Body of pancreas (tissue), 4 donors: ENCODE measurements at regions not wholly inside any gene's neighbourhood (a gene's known extent, or its start where the extent isn't known, plus 50 kb on each side); places are given as distances from the start of the nearest gene placed in this dataset.

Experiments
- CTCF ChIP-seq, 7 experiments: fragments of 450-650 bp in 4 of 7; fragments of 200-600 bp in 3 of 7; sonication (generic) in 3 of 7; IDR thresholded peaks; one replicate each; pipeline ENCODE4 v1.5.1; 2016 to 2019; ENCODE audit warnings: antibody characterized with exemption in 7 of 7
- POLR2A ChIP-seq, 3 donors: fragments of 450-650 bp; IDR thresholded peaks; one replicate each; pipeline ENCODE4 v1.6.1; 2016; ENCODE audit warnings: antibody characterized with exemption in 3 of 3, mild to moderate bottlenecking in 2 of 3

GRCh38 chr3:117131259-117131658, 421.7 kb downstream of the TUSC7 start:
- no peak for TF ChIP-seq CTCF (IDR thresholded peaks at IDR 0.05)
- TF ChIP-seq POLR2A (IDR thresholded peaks at IDR 0.05), result no peak
